ENCODE measurements at regions not wholly inside any gene's neighbourhood (a gene's known extent, or its start where the extent isn't known, plus 50 kb on each side); places are given as distances from the start of the nearest gene placed in this dataset.

GRCh38 chr2:210955591-210955990 is 399.2 kb downstream of the CPS1 start:
- TF ChIP-seq, protein P1, sequence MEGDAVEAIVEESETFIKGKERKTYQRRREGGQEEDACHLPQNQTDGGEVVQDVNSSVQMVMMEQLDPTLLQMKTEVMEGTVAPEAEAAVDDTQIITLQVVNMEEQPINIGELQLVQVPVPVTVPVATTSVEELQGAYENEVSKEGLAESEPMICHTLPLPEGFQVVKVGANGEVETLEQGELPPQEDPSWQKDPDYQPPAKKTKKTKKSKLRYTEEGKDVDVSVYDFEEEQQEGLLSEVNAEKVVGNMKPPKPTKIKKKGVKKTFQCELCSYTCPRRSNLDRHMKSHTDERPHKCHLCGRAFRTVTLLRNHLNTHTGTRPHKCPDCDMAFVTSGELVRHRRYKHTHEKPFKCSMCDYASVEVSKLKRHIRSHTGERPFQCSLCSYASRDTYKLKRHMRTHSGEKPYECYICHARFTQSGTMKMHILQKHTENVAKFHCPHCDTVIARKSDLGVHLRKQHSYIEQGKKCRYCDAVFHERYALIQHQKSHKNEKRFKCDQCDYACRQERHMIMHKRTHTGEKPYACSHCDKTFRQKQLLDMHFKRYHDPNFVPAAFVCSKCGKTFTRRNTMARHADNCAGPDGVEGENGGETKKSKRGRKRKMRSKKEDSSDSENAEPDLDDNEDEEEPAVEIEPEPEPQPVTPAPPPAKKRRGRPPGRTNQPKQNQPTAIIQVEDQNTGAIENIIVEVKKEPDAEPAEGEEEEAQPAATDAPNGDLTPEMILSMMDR (conservative IDR thresholded peaks at IDR 0.05 in 1 of 2, IDR thresholded peaks at IDR 0.05 in 1 of 2; ENCODE audit: low read depth in 1 of 2, low read length in 2 of 2): no peak
- no peak for TF ChIP-seq EZH2 (IDR thresholded peaks at IDR 0.05; ENCODE audit: low read length, missing control alignments)
